HG03025 (cell line): ENCODE measurements at regions not wholly inside any gene's neighbourhood (a gene's known extent, or its start where the extent isn't known, plus 50 kb on each side); places are given as distances from the start of the nearest gene placed in this dataset.
"Not testable (repeated sequence)": the region's sequence is repeated elsewhere in the genome, so short reads cannot be mapped to it uniquely, and the experiment has no call there.

ENCODE experiments used
- ATAC-seq: cut with Tn5 transposase; IDR thresholded peaks from one replicate; pipeline ENCODE4 v1.9.1; 2021; ENCODE audit warnings: mild to moderate bottlenecking, moderate library complexity; ENCODE audit not compliant: unreplicated experiment, low FRiP score

GRCh38 chr13:69283301-69283700 is 824.3 kb upstream of the ATXN8OS start:
- ATAC-seq: no peak

DNA sequence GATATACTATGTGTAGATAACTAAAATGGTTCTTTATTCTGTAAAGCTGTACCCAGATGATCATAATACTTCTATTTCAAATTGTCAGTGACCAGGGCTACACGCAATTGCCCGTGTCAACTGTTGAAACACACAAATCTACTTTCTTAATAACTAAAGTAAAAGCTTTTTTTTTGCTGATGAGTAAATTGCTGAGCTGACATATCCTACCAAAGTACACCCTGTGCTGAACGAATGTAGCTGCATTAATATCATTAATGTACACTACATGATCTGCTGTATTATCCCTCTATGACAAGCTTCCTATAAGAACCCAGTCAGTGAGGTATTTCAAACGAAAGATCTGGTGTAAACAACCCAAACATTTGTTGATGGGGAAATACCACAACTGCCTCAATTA is 827.2 kb upstream of the ATXN8OS start:
- no peak for ATAC-seq

DNA sequence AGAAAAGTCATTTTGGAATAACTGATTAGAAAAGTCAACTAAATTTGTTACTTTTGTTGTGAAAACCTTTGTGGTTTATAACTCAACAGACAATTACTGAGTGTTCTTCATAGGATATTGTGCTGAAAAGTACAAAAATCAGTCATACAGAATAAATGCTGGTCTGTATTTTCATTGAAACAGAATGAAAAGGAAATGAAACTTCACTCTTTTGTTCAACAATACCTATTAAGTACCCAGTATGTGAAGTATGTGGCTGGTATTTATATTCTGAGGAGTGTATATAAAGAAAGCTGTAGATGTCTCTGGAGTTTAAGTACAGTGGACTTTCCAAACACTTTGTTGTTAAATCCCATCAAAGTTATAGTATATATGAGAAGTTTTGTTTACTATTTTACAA is 828.4 kb upstream of the ATXN8OS start:
- no peak for ATAC-seq

DNA sequence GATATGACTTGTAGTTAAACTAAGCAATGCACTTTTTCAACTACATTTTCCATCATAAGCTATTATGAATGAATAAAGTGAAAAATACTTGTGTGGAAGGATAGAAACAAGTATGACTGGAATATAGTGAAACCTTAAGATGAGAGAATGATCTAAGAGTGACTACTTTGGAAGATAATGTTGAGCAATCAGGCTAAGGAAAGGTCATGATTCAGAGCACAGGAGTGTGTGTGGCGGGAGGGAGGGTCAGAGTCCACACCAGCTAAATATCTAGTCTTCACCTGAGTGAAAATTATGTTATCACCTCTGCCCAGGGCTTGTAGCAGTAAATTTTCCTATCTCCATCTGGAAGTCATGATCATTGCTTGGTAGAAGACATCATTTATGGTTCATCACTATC is 833.4 kb upstream of the ATXN8OS start:
- no peak for ATAC-seq

DNA sequence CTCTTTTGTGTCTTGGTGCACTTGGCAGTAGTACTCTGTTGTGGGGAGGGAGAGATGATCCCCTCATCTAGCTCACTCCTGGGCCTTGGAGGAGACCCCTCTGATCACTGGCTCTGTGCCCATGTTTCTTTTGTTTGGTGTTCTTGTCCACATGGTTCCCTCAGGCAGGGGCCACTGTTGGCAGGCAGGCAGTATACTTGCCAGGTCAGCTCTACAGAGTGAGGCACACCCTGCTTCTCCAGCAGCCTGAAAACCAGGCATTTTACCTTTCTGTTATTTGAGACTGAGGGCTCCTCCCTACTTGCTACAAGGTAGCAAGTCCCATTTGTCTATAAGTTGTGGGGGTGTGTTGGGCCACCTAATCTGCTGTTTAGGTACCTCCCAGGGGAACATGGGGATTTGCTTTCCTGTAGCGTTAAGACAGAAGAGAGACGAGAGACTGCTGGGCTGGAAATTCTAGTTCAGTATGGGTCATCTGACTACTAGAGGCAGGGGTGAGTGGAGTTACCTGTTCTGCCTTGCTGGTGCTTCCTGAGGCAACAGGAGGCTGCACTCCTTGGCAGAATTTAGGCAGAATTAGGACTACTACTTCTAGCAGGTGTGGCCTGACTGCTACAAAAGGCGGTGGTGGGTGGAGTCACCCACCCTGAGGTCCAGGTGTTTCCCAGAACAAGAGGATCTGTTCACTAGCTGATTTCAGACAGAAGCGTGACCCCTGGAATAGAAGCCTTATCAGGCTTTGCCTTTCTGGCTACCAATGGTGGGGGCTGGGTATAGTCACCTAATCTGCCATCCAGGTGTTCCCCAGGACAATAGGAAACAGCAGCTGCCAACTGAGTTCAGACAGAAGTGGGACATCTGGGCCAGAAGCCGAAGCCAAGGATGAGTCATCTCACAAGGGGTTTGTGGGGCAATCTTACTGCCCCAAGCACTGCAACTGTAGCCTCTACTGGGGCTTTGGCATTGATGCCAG is 843.0 kb upstream of the ATXN8OS start:
- ATAC-seq: no peak

DNA sequence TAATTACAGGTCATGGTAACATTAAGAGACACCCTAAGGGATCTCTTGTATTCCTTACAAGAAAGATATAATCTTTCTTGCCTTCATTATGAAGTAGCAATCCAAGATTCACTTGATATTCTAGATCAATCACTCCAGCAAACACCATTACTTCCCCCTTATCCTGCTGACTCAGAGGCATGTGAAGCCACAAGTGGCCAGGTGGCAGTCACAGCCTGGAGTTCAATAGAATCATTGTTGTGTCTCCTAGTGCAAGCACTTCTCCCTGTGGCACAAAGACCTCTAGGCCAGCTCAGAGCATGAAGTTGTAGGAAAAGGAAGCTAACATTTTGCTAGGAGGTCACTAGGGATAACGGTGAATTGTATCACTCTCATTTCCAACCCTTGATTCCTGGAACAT is 864.3 kb upstream of the ATXN8OS start:
- ATAC-seq: no peak

DNA sequence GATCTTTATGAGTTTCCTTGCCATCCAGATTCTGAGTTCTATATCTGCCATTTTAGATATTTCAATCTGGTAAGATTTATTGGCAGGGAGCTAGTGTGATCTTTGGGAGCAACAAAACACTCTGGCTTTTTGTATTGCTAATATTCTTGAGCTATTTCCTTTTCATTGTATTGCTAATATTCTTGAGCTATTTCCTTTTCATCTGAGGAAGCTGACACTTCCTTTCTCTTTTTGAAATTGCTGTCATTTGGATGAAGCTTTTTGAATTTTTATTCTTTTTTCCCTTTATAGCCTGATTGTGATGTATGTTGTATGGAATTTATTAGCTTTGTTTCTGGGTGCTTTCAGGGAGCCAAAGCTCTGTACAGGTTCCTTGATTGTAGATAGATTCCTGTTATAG is 873.5 kb upstream of the ATXN8OS start:
- no peak for ATAC-seq

DNA sequence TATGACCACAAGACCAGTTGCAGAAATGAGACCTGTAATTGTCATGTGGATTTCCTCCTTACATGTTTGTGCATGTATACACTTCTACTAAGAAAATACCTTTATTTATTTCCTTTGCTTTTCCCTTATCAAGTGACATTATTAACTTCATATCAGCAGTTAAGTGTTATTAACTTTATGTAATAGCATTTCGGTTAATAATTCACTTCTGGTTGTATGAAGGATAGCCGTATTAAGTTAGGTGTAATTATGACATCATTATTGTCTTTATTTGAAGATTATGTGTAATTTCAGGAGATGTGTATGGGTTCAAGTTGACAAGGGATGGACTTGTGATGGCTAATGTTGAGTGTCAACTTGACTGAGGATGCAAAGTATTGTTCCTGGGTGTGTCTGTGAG is 881.2 kb upstream of the ATXN8OS start:
- ATAC-seq: no peak

DNA sequence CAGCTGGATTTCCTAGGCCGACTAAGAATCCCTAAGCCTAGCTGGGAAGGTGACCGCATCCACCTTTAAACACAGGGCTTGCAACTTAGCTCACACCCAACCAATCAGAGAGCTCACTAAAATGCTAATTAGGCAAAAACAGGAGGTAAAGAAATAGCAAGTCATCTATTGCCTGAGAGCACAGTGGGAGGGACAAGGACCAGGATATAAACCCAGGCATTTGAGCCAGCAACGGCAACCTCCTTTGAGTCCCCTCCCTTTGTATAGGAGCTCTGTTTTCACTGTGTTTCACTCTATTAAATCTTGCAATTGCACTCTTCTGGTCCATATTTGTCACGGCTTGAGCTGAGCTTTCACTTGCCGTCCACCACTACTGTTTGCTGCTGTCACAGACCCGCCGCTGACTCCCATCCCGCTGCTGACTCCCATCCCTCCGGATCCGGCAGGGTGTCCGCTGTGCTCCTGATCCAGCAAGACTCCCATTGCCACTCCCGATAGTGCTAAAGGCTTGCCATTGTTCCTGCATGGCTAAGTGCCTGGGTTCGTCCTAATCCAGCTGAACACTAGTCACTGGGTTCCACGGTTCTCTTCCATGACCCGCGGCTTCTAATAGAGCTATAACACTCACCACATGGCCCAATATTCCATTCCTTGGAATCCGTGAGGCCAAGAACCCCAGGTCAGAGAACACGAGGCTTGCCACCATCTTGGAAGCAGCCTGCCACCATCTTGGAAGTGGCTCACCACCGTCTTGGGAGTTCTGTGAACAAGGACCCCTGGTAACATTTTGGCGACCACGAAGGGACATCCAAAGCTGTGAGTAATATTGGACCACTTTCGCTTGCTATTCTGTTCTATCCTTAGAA is 885.8 kb upstream of the ATXN8OS start:
- not testable (repeated sequence) for ATAC-seq

- ATAC-seq: no peak
Observed at GRCh38 chr13:69213396-69213795, 894.2 kb upstream of the ATXN8OS start.

DNA sequence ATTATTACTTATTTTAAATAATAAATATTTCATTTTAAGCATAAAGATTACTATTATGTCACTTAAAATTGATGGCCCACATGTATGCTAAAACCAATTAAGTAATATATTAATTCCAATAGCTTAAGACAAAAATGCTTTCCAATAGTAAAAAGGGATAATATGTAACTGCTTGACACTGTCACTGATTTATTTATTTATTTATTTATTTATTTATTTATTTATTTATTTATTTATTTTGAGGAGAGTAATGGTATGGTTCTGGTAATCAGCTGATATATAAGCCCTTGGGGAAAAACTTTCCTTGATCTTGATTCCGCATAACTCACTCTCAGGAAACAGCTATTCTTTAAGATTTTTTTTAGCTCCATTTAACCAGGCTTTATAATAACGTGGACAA is 903.0 kb upstream of the ATXN8OS start:
- no peak for ATAC-seq

GRCh38 chr13:69202996-69203395 is 904.6 kb upstream of the ATXN8OS start:
- ATAC-seq: no peak

GRCh38 chr13:69199664-69200063 is 908.0 kb upstream of the ATXN8OS start:
- ATAC-seq: no peak

GRCh38 chr13:69198706-69199105 is 908.9 kb upstream of the ATXN8OS start:
- ATAC-seq: no peak

DNA sequence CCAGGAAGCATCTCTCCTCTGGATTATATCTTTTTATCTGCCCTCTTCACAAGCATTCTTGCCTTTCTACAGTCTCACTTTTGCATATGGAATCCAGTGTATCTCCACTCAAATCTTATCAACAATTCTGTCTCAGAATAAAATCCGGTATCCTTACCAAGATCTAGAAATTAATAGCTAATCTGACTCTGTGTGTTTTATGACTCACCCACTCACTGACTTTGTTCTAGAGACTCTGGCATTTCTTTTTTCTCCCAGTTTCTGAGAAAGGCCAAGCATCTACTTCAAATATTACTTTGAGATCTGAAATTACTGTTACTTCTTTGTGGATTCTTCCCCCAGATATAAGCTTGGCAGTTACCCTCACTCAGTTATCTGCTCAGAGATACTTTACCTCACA is 913.5 kb upstream of the ATXN8OS start:
- ATAC-seq: no peak

DNA sequence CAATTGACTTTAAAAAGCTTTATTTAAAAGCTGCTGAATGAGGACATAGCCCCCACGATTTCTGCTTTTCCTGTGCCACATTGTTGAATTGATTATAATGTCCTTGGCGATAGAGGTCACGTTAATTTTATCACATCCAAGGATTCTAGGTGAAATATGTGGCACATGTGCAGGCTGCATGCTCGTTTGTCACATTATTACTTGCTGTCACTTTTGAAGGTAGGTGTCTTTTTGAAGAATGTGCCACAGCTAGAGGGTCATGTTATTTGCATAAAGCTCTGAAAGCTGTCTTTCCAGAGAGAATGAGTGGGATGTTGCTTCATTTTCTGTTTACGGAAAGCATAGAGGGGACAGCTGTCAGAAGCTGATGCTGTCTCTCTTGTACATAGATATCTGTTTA is 927.6 kb upstream of the ATXN8OS start:
- ATAC-seq: no peak

- ATAC-seq: no peak
Observed at GRCh38 chr13:69178000-69178399, 929.6 kb upstream of the ATXN8OS start.

- ATAC-seq: no peak
Observed at GRCh38 chr13:69168436-69168835, 939.2 kb upstream of the ATXN8OS start.

DNA sequence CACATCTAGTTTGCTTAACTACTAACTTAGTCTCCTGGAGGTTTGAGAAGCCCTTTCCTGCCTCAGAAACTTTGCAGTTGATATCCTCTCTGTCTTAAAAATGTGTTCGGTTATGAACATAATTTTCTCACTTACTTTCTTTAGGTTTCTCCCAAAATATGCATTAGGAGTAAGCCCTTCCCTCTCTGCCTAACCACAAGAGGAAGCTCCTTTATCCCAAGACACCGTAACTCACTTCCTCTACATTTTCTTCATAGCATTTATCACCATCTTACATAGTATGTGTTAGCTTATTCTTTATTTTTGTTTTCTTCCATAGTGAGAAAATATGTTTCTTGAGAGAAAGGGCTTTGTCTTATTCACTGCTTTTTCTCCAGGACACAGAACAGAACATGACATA is 952.5 kb upstream of the ATXN8OS start:
- ATAC-seq: no peak

- ATAC-seq: no peak
Observed at GRCh38 chr13:69142101-69142500, 965.5 kb upstream of the ATXN8OS start.

DNA sequence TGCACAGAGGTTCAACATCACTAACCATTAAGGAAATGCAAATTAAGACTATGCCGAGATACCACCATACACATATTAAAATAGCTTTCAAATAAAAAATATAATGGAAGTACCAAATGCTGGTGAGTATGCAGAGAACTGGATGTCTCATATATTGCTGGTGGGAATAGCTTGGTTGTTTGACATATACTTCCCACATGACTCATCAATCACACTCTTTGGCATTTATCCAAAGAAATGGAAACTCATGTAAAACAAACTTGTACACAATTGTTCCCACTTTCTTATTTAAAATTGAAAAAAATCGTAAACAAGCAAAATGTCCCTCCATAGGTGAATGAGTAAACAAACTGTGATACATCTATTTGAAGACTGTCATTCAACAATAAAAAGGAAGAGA is 982.6 kb upstream of the ATXN8OS start:
- no peak for ATAC-seq
